ENCODE measurements at regions not wholly inside any gene's neighbourhood (a gene's known extent, or its start where the extent isn't known, plus 50 kb on each side); places are given as distances from the start of the nearest gene placed in this dataset.
"Not testable (repeated sequence)": the region's sequence is repeated elsewhere in the genome, so short reads cannot be mapped to it uniquely, and the experiment has no call there.

- Histone ChIP-seq H3K4me1 (ENCODE audit: control insufficient read depth, insufficient read depth, low read length) (no peaks in the 10 kb centered on the region), H3K9me3 (ENCODE audit: control insufficient read depth, low read length) (no peaks in the 10 kb centered on the region), H3K4me3 (ENCODE audit: low read length) (no peak overlapping the region), H3K36me3 (ENCODE audit: control insufficient read depth, insufficient read depth, low read length) (no peaks in the 10 kb centered on the region), H3K9ac (ENCODE audit: low read length) (no peak overlapping the region), H3K27me3 (ENCODE audit: control insufficient read depth, insufficient read depth, low read length) (peaks cover 3% of the 10 kb centered on the region)
Observed at GRCh38 chr4:82240410-82240809, 133.4 kb downstream of the HNRNPD start.

GRCh38 chr4:82237142-82237541, 136.6 kb downstream of the HNRNPD start:
- H3K4me1 ChIP-seq (ENCODE audit: control insufficient read depth, insufficient read depth, low read length); H3K36me3 ChIP-seq (ENCODE audit: control insufficient read depth, insufficient read depth, low read length); H3K9me3 ChIP-seq (ENCODE audit: control insufficient read depth, low read length); H3K9ac ChIP-seq (ENCODE audit: low read length); H3K4me3 ChIP-seq (ENCODE audit: low read length); H3K27me3 ChIP-seq (ENCODE audit: control insufficient read depth, insufficient read depth, low read length): not testable (repeated sequence)

- no peaks in the 10 kb centered on the region for H3K27me3 ChIP-seq (ENCODE audit: control insufficient read depth, insufficient read depth, low read length)
- H3K4me3 ChIP-seq (ENCODE audit: low read length) = no peak overlapping the region
- H3K36me3 ChIP-seq (ENCODE audit: control insufficient read depth, insufficient read depth, low read length) = no peaks in the 10 kb centered on the region
- H3K9me3 ChIP-seq (ENCODE audit: control insufficient read depth, low read length) = no peaks in the 10 kb centered on the region
- no peaks in the 10 kb centered on the region for H3K4me1 ChIP-seq (ENCODE audit: control insufficient read depth, insufficient read depth, low read length)
- no peak overlapping the region for H3K9ac ChIP-seq (ENCODE audit: low read length)
Observed at GRCh38 chr4:82235346-82235745, 138.4 kb downstream of the HNRNPD start.

GRCh38 chr4:82232891-82233290, 140.9 kb downstream of the HNRNPD start:
- no peak overlapping the region for H3K9ac ChIP-seq (ENCODE audit: low read length)
- H3K27me3 ChIP-seq (ENCODE audit: control insufficient read depth, insufficient read depth, low read length) = no peaks in the 10 kb centered on the region
- H3K4me1 ChIP-seq (ENCODE audit: control insufficient read depth, insufficient read depth, low read length) = no peaks in the 10 kb centered on the region
- no peaks in the 10 kb centered on the region for H3K36me3 ChIP-seq (ENCODE audit: control insufficient read depth, insufficient read depth, low read length)
- no peak overlapping the region for H3K4me3 ChIP-seq (ENCODE audit: low read length)
- H3K9me3 ChIP-seq (ENCODE audit: control insufficient read depth, low read length) = no peaks in the 10 kb centered on the region

- Histone ChIP-seq H3K4me1 (ENCODE audit: control insufficient read depth, insufficient read depth, low read length) (no peaks in the 10 kb centered on the region), H3K9me3 (ENCODE audit: control insufficient read depth, low read length) (no peaks in the 10 kb centered on the region), H3K27me3 (ENCODE audit: control insufficient read depth, insufficient read depth, low read length) (no peaks in the 10 kb centered on the region), H3K36me3 (ENCODE audit: control insufficient read depth, insufficient read depth, low read length) (no peaks in the 10 kb centered on the region), H3K4me3 (ENCODE audit: low read length) (no peak overlapping the region), H3K9ac (ENCODE audit: low read length) (no peak overlapping the region)
Observed at GRCh38 chr4:82231806-82232205, 142.0 kb downstream of the HNRNPD start.

GRCh38 chr4:82230306-82230705, 143.5 kb downstream of the HNRNPD start:
- Histone ChIP-seq H3K36me3 (ENCODE audit: control insufficient read depth, insufficient read depth, low read length) (no peaks in the 10 kb centered on the region), H3K4me1 (ENCODE audit: control insufficient read depth, insufficient read depth, low read length) (no peaks in the 10 kb centered on the region), H3K27me3 (ENCODE audit: control insufficient read depth, insufficient read depth, low read length) (no peaks in the 10 kb centered on the region), H3K4me3 (ENCODE audit: low read length) (no peak overlapping the region), H3K9me3 (ENCODE audit: control insufficient read depth, low read length) (no peaks in the 10 kb centered on the region), H3K9ac (ENCODE audit: low read length) (no peak overlapping the region)

- no peak overlapping the region for H3K9ac ChIP-seq (ENCODE audit: low read length)
- no peaks in the 10 kb centered on the region for H3K4me1 ChIP-seq (ENCODE audit: control insufficient read depth, insufficient read depth, low read length)
- no peaks in the 10 kb centered on the region for H3K27me3 ChIP-seq (ENCODE audit: control insufficient read depth, insufficient read depth, low read length)
- no peaks in the 10 kb centered on the region for H3K9me3 ChIP-seq (ENCODE audit: control insufficient read depth, low read length)
- H3K36me3 ChIP-seq (ENCODE audit: control insufficient read depth, insufficient read depth, low read length) = no peaks in the 10 kb centered on the region
- no peak overlapping the region for H3K4me3 ChIP-seq (ENCODE audit: low read length)
Observed at GRCh38 chr4:82225030-82225429, 148.8 kb downstream of the HNRNPD start.

GRCh38 chr4:82223715-82224114, 150.1 kb downstream of the HNRNPD start:
- Histone ChIP-seq H3K9me3 (ENCODE audit: control insufficient read depth, low read length) (no peaks in the 10 kb centered on the region), H3K4me1 (ENCODE audit: control insufficient read depth, insufficient read depth, low read length) (peaks cover 8% of the 10 kb centered on the region), H3K27me3 (ENCODE audit: control insufficient read depth, insufficient read depth, low read length) (no peaks in the 10 kb centered on the region), H3K36me3 (ENCODE audit: control insufficient read depth, insufficient read depth, low read length) (no peaks in the 10 kb centered on the region), H3K4me3 (ENCODE audit: low read length) (no peak overlapping the region), H3K9ac (ENCODE audit: low read length) (no peak overlapping the region)

GRCh38 chr4:82219346-82219745, 154.4 kb downstream of the HNRNPD start:
- H3K9ac ChIP-seq (ENCODE audit: low read length) = no peak overlapping the region
- H3K36me3 ChIP-seq (ENCODE audit: control insufficient read depth, insufficient read depth, low read length) = no peaks in the 10 kb centered on the region
- no peaks in the 10 kb centered on the region for H3K27me3 ChIP-seq (ENCODE audit: control insufficient read depth, insufficient read depth, low read length)
- no peaks in the 10 kb centered on the region for H3K9me3 ChIP-seq (ENCODE audit: control insufficient read depth, low read length)
- H3K4me3 ChIP-seq (ENCODE audit: low read length) = no peak overlapping the region
- H3K4me1 ChIP-seq (ENCODE audit: control insufficient read depth, insufficient read depth, low read length) = peaks cover 8% of the 10 kb centered on the region

- no peak overlapping the region for H3K9ac ChIP-seq (ENCODE audit: low read length)
- H3K27me3 ChIP-seq (ENCODE audit: control insufficient read depth, insufficient read depth, low read length) = no peaks in the 10 kb centered on the region
- H3K9me3 ChIP-seq (ENCODE audit: control insufficient read depth, low read length) = no peaks in the 10 kb centered on the region
- no peak overlapping the region for H3K4me3 ChIP-seq (ENCODE audit: low read length)
- peaks cover 8% of the 10 kb centered on the region for H3K4me1 ChIP-seq (ENCODE audit: control insufficient read depth, insufficient read depth, low read length)
- H3K36me3 ChIP-seq (ENCODE audit: control insufficient read depth, insufficient read depth, low read length) = no peaks in the 10 kb centered on the region
Observed at GRCh38 chr4:82217986-82218715, 155.6 kb downstream of the HNRNPD start.

- peaks cover 8% of the 10 kb centered on the region for H3K4me1 ChIP-seq (ENCODE audit: control insufficient read depth, insufficient read depth, low read length)
- H3K4me3 ChIP-seq (ENCODE audit: low read length) = no peak overlapping the region
- H3K36me3 ChIP-seq (ENCODE audit: control insufficient read depth, insufficient read depth, low read length) = no peaks in the 10 kb centered on the region
- no peaks in the 10 kb centered on the region for H3K9me3 ChIP-seq (ENCODE audit: control insufficient read depth, low read length)
- H3K9ac ChIP-seq (ENCODE audit: low read length) = no peak overlapping the region
- no peaks in the 10 kb centered on the region for H3K27me3 ChIP-seq (ENCODE audit: control insufficient read depth, insufficient read depth, low read length)
Observed at GRCh38 chr4:82216219-82216618, 157.6 kb downstream of the HNRNPD start.

GRCh38 chr4:82215800-82216199, 158.0 kb downstream of the HNRNPD start:
- H3K9ac ChIP-seq (ENCODE audit: low read length) = no peak overlapping the region
- H3K4me1 ChIP-seq (ENCODE audit: control insufficient read depth, insufficient read depth, low read length) = peaks cover 8% of the 10 kb centered on the region
- no peaks in the 10 kb centered on the region for H3K36me3 ChIP-seq (ENCODE audit: control insufficient read depth, insufficient read depth, low read length)
- no peaks in the 10 kb centered on the region for H3K27me3 ChIP-seq (ENCODE audit: control insufficient read depth, insufficient read depth, low read length)
- no peaks in the 10 kb centered on the region for H3K9me3 ChIP-seq (ENCODE audit: control insufficient read depth, low read length)
- H3K4me3 ChIP-seq (ENCODE audit: low read length) = no peak overlapping the region

GRCh38 chr4:82215039-82215438, 158.8 kb downstream of the HNRNPD start:
- no peaks in the 10 kb centered on the region for H3K27me3 ChIP-seq (ENCODE audit: control insufficient read depth, insufficient read depth, low read length)
- no peaks in the 10 kb centered on the region for H3K9me3 ChIP-seq (ENCODE audit: control insufficient read depth, low read length)
- H3K9ac ChIP-seq (ENCODE audit: low read length) = no peak overlapping the region
- peaks cover 8% of the 10 kb centered on the region for H3K4me1 ChIP-seq (ENCODE audit: control insufficient read depth, insufficient read depth, low read length)
- H3K36me3 ChIP-seq (ENCODE audit: control insufficient read depth, insufficient read depth, low read length) = no peaks in the 10 kb centered on the region
- H3K4me3 ChIP-seq (ENCODE audit: low read length) = no peak overlapping the region

Data from mucosa of stomach (tissue), 1 donor.